Panc1 (cell line): ENCODE measurements at regions not wholly inside any gene's neighbourhood (a gene's known extent, or its start where the extent isn't known, plus 50 kb on each side); places are given as distances from the start of the nearest gene placed in this dataset.

Experiments
- ATAC-seq: fragments of 200-7000 bp; cut with Tn5 transposase; 2 replicates; pipeline ENCODE4 v1.9.1; 2020; ENCODE audit warnings: mild to moderate bottlenecking, moderate library complexity
- BruUV-seq: library from RNA; stranded (reverse); fragments of 400-500 nt; replicated peaks from 2 replicates; lab custom pipeline; 2021; lab: Mats Ljungman, UMichigan
- CTCF ChIA-PET: fragments of 300-600 bp; sonication (Branson Sonifier 250); formaldehyde crosslinking; loops from one replicate; lab custom pipeline; 2022; ENCODE audit warnings: antibody characterized with exemption; lab: Charles Lee
- POLR2A ChIA-PET: fragments of 300-600 bp; sonication (Branson Sonifier 250); formaldehyde crosslinking; loops from one replicate; lab custom pipeline; 2022; ENCODE audit warnings: antibody characterized with exemption; lab: Charles Lee
- DNase-seq: peaks from one replicate; pipeline ENCODE4 v3.0.0-alpha.2; 2010; ENCODE audit warnings: low read depth, low spot score
- H3K27ac ChIP-seq: 2 replicates; pipeline ENCODE4 v1.5.1; 2011; ENCODE audit warnings: mild to moderate bottlenecking, low read length, inconsistent platforms
- H3K27me3 ChIP-seq: fragments of 200-500 bp; sonication (Bioruptor generic); 2 replicates; pipeline ENCODE4 v1.6.0; 2014; ENCODE audit warnings: low read length, inconsistent platforms; ENCODE audit not compliant: control insufficient read depth, insufficient read depth
- H3K36me3 ChIP-seq: fragments of 200-500 bp; sonication (Bioruptor generic); 2 replicates; pipeline ENCODE4 v1.5.1; 2014; ENCODE audit warnings: inconsistent platforms, mild to moderate bottlenecking, low read length, moderate library complexity; ENCODE audit not compliant: control insufficient read depth, insufficient read depth
- H3K4me1 ChIP-seq: 2 replicates; pipeline ENCODE4 v1.5.1; 2011; ENCODE audit warnings: inconsistent platforms, mild to moderate bottlenecking, low read length, moderate library complexity; ENCODE audit not compliant: control insufficient read depth, insufficient read depth
- H3K4me3 ChIP-seq, 2 experiments: 2 replicates each; pipeline ENCODE4 v1.5.1; 2011 to 2012; ENCODE audit warnings: low read depth in 2 of 2, low read length in 2 of 2, mild to moderate bottlenecking in 2 of 2, inconsistent platforms in 1 of 2, moderate library complexity in 1 of 2
- H3K9me3 ChIP-seq: fragments of 200-500 bp; sonication (Bioruptor generic); 2 replicates; pipeline ENCODE4 v1.5.1; 2014; ENCODE audit warnings: low read depth, mild to moderate bottlenecking, inconsistent platforms, low read length, moderate library complexity; ENCODE audit not compliant: control insufficient read depth, insufficient read depth
- POLR2AphosphoS5 ChIP-seq: IDR thresholded peaks from 2 replicates; pipeline ENCODE4 v1.6.1; 2012; ENCODE audit warnings: mild to moderate bottlenecking, low read depth, low read length, moderate library complexity
- SIN3A ChIP-seq: IDR thresholded peaks from 2 replicates; pipeline ENCODE4 v1.6.1; 2012; ENCODE audit warnings: low read depth, mild to moderate bottlenecking, low read length, moderate library complexity, borderline replicate concordance; ENCODE audit not compliant: insufficient read depth
- TCF7L2 ChIP-seq: IDR thresholded peaks from 2 replicates; pipeline ENCODE4 v1.6.1; 2011; ENCODE audit warnings: mild to moderate bottlenecking, low read depth, low read length, inconsistent platforms
- in situ Hi-C: cut with HindIII; loops from 2 replicates; pipeline ENCODE4 v1.10.0; 2016; ENCODE audit warnings: low sequenced_read_pairs, low pct_unique_long_range_greater_than_20kb
- intact Hi-C: fragments of 100-400 bp; cut with micrococcal nuclease; formaldehyde crosslinking; loops from one replicate; pipeline ENCODE4 v1.10.0; 2022; ENCODE audit not compliant: unreplicated experiment
- TF ChIP-seq, protein P1 (sequence below), 2 experiments: IDR thresholded peaks; 2 replicates each; pipeline ENCODE4 v1.6.1; 2011 to 2012; ENCODE audit warnings: low read depth in 2 of 2, control low read depth in 1 of 2, low read length in 1 of 2, mild to moderate bottlenecking in 1 of 2, moderate library complexity in 1 of 2; ENCODE audit not compliant: insufficient read depth in 1 of 2
- TF ChIP-seq, protein P2 (sequence below): fragments of 450-650 bp; IDR thresholded peaks from 2 replicates; pipeline ENCODE4 v1.5.1; 2017; ENCODE audit warnings: mild to moderate bottlenecking

DNA sequence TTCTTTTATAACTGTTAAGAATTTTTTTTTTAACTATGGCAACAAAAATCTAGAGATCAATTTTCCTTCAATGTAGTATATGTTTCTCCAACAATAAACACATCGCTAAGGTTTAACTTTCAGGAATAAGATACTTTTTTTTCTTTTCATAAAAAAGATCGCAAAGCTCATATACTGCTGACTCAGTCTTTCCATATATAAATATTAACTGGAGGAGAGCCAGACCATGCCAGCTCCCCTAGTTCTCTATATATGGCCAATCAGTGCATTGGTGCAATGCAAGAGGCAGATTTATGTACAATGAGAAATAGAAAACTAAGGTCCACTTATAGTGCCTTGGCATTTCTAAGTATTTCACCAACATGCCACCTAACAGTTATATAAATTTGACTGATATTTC is 89.2 kb upstream of the GAS1 start:
- in situ Hi-C loops: no loop called here

DNA sequence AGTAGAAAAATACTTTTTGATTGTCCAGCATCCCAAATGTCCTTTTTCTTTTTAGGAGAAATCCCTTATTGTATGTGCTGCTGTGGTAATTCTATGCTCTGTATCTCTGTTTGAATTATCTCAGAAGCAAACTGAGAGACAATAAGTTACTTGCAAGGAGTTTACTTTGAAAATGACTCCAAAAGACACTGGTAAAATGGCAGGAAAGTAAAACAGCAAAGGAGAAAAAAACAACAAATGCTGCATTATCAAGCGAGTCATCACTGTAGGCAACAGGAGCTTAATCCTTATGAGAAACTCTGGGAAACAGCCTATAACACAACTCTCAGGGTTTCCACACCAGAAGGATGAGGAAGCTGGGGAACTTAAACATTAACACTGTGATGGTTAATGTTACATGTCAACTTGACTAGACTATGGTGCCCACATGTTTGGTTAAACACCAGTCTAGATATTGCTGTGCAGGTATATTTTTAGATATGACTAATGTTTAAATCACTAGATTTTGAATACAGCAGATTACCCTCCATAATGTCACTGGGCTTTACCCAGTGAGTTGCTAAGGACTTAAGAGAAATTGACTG is 92.6 kb upstream of the GAS1 start:
- ChIA-PET CTCF (no interaction called here), POLR2A (no interaction called here)
- DNase-seq (no peak), ATAC-seq (no peak)
- H3K4me3 ChIP-seq: no peak overlapping the region
- BruUV-seq: no TSS peak
- no peak overlapping the region for H3K27ac ChIP-seq
- in situ Hi-C loops (no loop called here), intact Hi-C loops (no loop called here)
- H3K36me3 ChIP-seq: no peaks in the 10 kb centered on the region
- no peaks in the 10 kb centered on the region for H3K27me3 ChIP-seq
- H3K9me3 ChIP-seq: no peaks in the 10 kb centered on the region
- TF ChIP-seq TCF7L2: no peak
- TF ChIP-seq, protein P1, sequence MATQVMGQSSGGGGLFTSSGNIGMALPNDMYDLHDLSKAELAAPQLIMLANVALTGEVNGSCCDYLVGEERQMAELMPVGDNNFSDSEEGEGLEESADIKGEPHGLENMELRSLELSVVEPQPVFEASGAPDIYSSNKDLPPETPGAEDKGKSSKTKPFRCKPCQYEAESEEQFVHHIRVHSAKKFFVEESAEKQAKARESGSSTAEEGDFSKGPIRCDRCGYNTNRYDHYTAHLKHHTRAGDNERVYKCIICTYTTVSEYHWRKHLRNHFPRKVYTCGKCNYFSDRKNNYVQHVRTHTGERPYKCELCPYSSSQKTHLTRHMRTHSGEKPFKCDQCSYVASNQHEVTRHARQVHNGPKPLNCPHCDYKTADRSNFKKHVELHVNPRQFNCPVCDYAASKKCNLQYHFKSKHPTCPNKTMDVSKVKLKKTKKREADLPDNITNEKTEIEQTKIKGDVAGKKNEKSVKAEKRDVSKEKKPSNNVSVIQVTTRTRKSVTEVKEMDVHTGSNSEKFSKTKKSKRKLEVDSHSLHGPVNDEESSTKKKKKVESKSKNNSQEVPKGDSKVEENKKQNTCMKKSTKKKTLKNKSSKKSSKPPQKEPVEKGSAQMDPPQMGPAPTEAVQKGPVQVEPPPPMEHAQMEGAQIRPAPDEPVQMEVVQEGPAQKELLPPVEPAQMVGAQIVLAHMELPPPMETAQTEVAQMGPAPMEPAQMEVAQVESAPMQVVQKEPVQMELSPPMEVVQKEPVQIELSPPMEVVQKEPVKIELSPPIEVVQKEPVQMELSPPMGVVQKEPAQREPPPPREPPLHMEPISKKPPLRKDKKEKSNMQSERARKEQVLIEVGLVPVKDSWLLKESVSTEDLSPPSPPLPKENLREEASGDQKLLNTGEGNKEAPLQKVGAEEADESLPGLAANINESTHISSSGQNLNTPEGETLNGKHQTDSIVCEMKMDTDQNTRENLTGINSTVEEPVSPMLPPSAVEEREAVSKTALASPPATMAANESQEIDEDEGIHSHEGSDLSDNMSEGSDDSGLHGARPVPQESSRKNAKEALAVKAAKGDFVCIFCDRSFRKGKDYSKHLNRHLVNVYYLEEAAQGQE (IDR thresholded peaks at IDR 0.05; ENCODE audit: insufficient read depth in 1 of 2, low read depth in 2 of 2, low read length in 1 of 2): no peak
- TF ChIP-seq, protein P2, sequence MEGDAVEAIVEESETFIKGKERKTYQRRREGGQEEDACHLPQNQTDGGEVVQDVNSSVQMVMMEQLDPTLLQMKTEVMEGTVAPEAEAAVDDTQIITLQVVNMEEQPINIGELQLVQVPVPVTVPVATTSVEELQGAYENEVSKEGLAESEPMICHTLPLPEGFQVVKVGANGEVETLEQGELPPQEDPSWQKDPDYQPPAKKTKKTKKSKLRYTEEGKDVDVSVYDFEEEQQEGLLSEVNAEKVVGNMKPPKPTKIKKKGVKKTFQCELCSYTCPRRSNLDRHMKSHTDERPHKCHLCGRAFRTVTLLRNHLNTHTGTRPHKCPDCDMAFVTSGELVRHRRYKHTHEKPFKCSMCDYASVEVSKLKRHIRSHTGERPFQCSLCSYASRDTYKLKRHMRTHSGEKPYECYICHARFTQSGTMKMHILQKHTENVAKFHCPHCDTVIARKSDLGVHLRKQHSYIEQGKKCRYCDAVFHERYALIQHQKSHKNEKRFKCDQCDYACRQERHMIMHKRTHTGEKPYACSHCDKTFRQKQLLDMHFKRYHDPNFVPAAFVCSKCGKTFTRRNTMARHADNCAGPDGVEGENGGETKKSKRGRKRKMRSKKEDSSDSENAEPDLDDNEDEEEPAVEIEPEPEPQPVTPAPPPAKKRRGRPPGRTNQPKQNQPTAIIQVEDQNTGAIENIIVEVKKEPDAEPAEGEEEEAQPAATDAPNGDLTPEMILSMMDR: no peak
- no peaks in the 10 kb centered on the region for H3K4me1 ChIP-seq

More for the DNA sequence above, 89.2 kb upstream of the GAS1 start:
- Histone ChIP-seq H3K27ac (no peak overlapping the region), H3K9me3 (no peaks in the 10 kb centered on the region), H3K27me3 (no peaks in the 10 kb centered on the region), H3K36me3 (no peaks in the 10 kb centered on the region), H3K4me3 (no peak overlapping the region), H3K4me1 (no peaks in the 10 kb centered on the region)
- ATAC-seq (no peak), DNase-seq (no peak)
- ChIA-PET POLR2A (no interaction called here), CTCF (no interaction called here)
- TF ChIP-seq, protein P1 (IDR thresholded peaks at IDR 0.05; ENCODE audit: insufficient read depth in 1 of 2, low read depth in 2 of 2, low read length in 1 of 2): no peak
- TF ChIP-seq SIN3A (no peak), TCF7L2 (no peak), POLR2AphosphoS5 (no peak)
- TF ChIP-seq, protein P2: no peak
- no TSS peak for BruUV-seq
- intact Hi-C loops: no loop called here
